D721Med (cell line): ENCODE measurements at regions not wholly inside any gene's neighbourhood (a gene's known extent, or its start where the extent isn't known, plus 50 kb on each side); places are given as distances from the start of the nearest gene placed in this dataset.
"Not testable (repeated sequence)": the region's sequence is repeated elsewhere in the genome, so short reads cannot be mapped to it uniquely, and the experiment has no call there.

Experiments
- DNase-seq: peaks from one replicate; pipeline ENCODE4 v3.0.0; 2011; ENCODE audit warnings: low spot score; ENCODE audit not compliant: insufficient read length
- FAIRE-seq: peaks from 2 replicates; lab custom pipeline; 2011; peaks lifted over from hg19 to GRCh38; lab: Jason Lieb, UNC
- CTCF ChIP-seq: IDR thresholded peaks from 2 replicates; pipeline ENCODE4 v1.5.1; 2012; ENCODE audit warnings: mild to moderate bottlenecking, control low read depth; ENCODE audit not compliant: insufficient read depth; ENCODE audit errors: missing control alignments

- no peak for TF ChIP-seq CTCF
- DNase-seq (no peak), FAIRE-seq (no peak)
Measured at GRCh38 chr13:81078048-81078447, 737.1 kb upstream of the SPRY2 start.

DNA sequence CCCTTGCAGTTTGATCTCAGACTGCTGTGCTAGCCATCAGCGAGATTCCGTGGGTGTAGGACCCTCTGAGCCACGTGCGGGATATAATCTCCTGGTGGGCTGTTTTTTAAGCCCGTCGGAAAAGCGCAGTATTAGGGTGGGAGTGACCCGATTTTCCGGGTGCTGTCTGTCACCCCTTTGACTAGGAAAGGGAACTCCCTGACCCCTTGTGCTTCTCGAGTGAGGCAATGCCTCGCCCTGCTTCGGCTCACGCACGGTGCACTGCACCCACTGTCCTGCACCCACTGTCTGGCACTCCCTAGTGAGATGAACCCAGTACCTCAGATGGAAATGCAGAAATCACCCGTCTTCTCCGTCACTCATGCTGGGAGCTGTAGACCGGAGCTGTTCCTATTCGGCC lies 728.9 kb upstream of the SPRY2 start:
- not testable (repeated sequence) for FAIRE-seq

GRCh38 chr13:81058916-81059290 lies 718.0 kb upstream of the SPRY2 start:
- no peak for TF ChIP-seq CTCF
- FAIRE-seq (no peak), DNase-seq (no peak)

More for the DNA sequence above, 728.9 kb upstream of the SPRY2 start:
- not testable (repeated sequence) for DNase-seq

DNA sequence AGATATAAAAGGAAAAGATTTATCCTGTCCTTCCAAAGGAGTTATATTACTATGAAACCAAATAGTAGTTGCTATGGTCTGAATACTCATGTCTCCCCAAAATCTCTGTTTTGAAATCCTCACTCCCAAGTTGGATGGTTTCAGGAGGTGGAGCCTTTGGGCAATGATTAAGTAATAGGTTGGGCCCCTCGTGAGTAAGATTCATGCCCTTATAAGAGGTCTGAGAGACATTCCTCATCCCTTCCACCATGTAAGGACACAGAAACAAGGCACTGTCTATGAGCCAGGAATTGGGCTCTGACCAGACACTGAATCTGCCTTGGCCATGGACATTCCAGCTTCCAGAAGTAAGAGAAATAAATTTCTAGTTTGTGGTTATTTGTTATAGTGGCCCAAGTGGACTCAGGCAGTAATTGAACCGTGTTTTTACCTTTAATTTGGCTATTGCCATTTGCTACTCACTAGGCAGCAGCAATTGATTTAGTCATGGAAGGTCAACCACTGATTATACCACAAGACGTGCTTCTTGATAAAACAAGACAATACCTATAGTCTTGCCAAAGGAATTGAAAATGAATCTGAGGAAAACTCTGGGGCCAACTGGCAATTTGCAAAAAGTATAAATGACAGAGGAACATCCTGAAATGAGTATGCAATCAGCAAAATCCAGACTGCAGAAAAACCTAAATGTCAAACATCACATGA lies 717.4 kb upstream of the SPRY2 start:
- TF ChIP-seq CTCF, result no peak
- no peak for FAIRE-seq
- no peak for DNase-seq

GRCh38 chr13:81051873-81052272 lies 710.9 kb upstream of the SPRY2 start:
- FAIRE-seq (no peak), DNase-seq (no peak)
- TF ChIP-seq CTCF, result no peak

- DNase-seq, result no peak
- no peak for FAIRE-seq
- no peak for TF ChIP-seq CTCF
Measured at GRCh38 chr13:81048026-81048461, 707.1 kb upstream of the SPRY2 start.

DNA sequence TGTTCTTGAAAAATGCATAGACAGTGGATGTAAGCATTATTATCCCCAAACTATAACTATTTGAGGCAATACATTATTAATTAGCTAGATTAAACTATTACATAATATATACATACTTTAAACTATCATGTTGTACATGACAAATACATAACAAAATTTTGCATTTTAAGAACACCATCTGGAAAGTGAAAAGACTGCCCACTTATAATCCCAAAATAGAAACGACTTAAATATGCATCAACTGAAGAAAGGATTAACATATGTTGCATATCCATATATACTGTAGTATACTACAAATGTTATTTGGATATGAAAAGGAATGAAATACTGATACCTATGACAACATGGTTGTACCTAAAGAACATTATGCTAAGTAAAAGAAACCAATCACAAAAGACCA lies 700.8 kb upstream of the SPRY2 start:
- TF ChIP-seq CTCF, result no peak
- DNase-seq (no peak), FAIRE-seq (no peak)

DNA sequence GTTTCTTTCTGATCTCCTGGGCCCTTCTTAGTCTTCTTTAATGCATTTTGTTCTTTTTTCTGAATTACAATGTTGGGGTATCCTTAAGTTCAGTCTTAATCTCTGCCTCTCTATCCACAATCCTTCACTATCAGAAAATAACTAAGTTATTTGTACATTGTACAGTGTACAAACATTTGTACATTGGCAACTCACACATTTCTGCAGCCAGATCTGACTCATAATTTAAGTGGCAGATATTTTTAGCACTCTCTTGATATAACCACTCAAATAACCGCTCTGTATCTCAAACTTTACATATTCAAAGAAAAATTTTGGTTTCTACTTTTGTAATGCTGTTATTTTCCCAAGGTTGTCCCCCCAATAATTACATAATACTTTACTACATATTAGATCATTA lies 691.1 kb upstream of the SPRY2 start:
- TF ChIP-seq CTCF, result no peak
- DNase-seq (no peak), FAIRE-seq (no peak)
